Mesothelial cell of epicardium (in vitro differentiated cells): ENCODE measurements at regions not wholly inside any gene's neighbourhood (a gene's known extent, or its start where the extent isn't known, plus 50 kb on each side); places are given as distances from the start of the nearest gene placed in this dataset.
A peak's percentile ranks its signal among the peaks of the same experiment; 100 is the strongest.

Experiments
- DNase-seq, 2 experiments: peaks; one replicate each; pipeline ENCODE4 v3.0.0; 2021; ENCODE audit warnings: low spot score in 2 of 2; ENCODE audit not compliant: unreplicated experiment in 2 of 2
- H3K27ac Mint-ChIP-seq: 2 replicates; pipeline ENCODE4 v1.8.0; 2021; ENCODE audit warnings: mixed read lengths
- H3K27me3 Mint-ChIP-seq: 2 replicates; pipeline ENCODE4 v1.8.0; 2021; ENCODE audit warnings: low read depth, mixed read lengths
- H3K36me3 Mint-ChIP-seq: 2 replicates; pipeline ENCODE4 v1.8.0; 2021; ENCODE audit warnings: mixed read lengths
- H3K4me1 Mint-ChIP-seq: 2 replicates; pipeline ENCODE4 v1.8.0; 2021; ENCODE audit warnings: mixed read lengths
- H3K4me3 Mint-ChIP-seq: 2 replicates; pipeline ENCODE4 v1.8.0; 2021; ENCODE audit warnings: mild to moderate bottlenecking, moderate library complexity, mixed read lengths
- H3K9me3 Mint-ChIP-seq: 2 replicates; pipeline ENCODE4 v1.8.0; 2021; ENCODE audit warnings: mixed read lengths
- CTCF ChIP-seq: fragments of 200-600 bp; sonication (generic); IDR thresholded peaks from one replicate; pipeline ENCODE4 v1.5.0; 2021; ENCODE audit warnings: antibody characterized with exemption; ENCODE audit not compliant: unreplicated experiment

- peaks cover 6% of the 10 kb centered on the region for H3K4me1 Mint-ChIP-seq
- peak; percentile 93 for TF ChIP-seq CTCF
- no peaks in the 10 kb centered on the region for H3K36me3 Mint-ChIP-seq
- peaks cover 33% of the 10 kb centered on the region for H3K27me3 Mint-ChIP-seq
- peak overlapping the region; percentile 68 for H3K4me3 Mint-ChIP-seq
- DNase-seq, result peak; percentile 53 to 86
- peaks cover 3% of the 10 kb centered on the region for H3K9me3 Mint-ChIP-seq
- peak overlapping the region; percentile 47 for H3K27ac Mint-ChIP-seq
Measured at GRCh38 chr2:88350331-88351248, 101.9 kb downstream of the FOXI3 start.

- H3K4me3 Mint-ChIP-seq, result no peak overlapping the region
- H3K27ac Mint-ChIP-seq, result no peak overlapping the region
- no peak for DNase-seq
- H3K9me3 Mint-ChIP-seq, result peaks cover 2% of the 10 kb centered on the region
- no peaks in the 10 kb centered on the region for H3K36me3 Mint-ChIP-seq
- H3K4me1 Mint-ChIP-seq, result peaks cover 6% of the 10 kb centered on the region
- no peak for TF ChIP-seq CTCF
- peaks cover 27% of the 10 kb centered on the region for H3K27me3 Mint-ChIP-seq
Measured at GRCh38 chr2:88345842-88346241, 106.7 kb downstream of the FOXI3 start.

GRCh38 chr2:88342749-88343148, 109.7 kb downstream of the FOXI3 start:
- TF ChIP-seq CTCF, result no peak
- peaks cover 7% of the 10 kb centered on the region for H3K9me3 Mint-ChIP-seq
- DNase-seq, result no peak
- no peaks in the 10 kb centered on the region for H3K36me3 Mint-ChIP-seq
- H3K27me3 Mint-ChIP-seq, result peaks cover 23% of the 10 kb centered on the region
- H3K27ac Mint-ChIP-seq, result no peak overlapping the region
- H3K4me3 Mint-ChIP-seq, result no peak overlapping the region
- no peaks in the 10 kb centered on the region for H3K4me1 Mint-ChIP-seq

- Mint-ChIP-seq H3K27ac (no peak overlapping the region), H3K4me1 (peaks cover 4% of the 10 kb centered on the region), H3K27me3 (peaks cover 35% of the 10 kb centered on the region), H3K4me3 (no peak overlapping the region), H3K36me3 (no peaks in the 10 kb centered on the region), H3K9me3 (peaks cover 2% of the 10 kb centered on the region)
- DNase-seq, result no peak
- TF ChIP-seq CTCF, result no peak
Measured at GRCh38 chr2:88334418-88334817, 118.1 kb downstream of the FOXI3 start.

- no peak overlapping the region for H3K27ac Mint-ChIP-seq
- no peak overlapping the region for H3K4me3 Mint-ChIP-seq
- H3K9me3 Mint-ChIP-seq, result peaks cover 4% of the 10 kb centered on the region
- peaks cover 24% of the 10 kb centered on the region for H3K27me3 Mint-ChIP-seq
- no peak for DNase-seq
- peaks cover 4% of the 10 kb centered on the region for H3K4me1 Mint-ChIP-seq
- H3K36me3 Mint-ChIP-seq, result no peaks in the 10 kb centered on the region
- TF ChIP-seq CTCF, result no peak
Measured at GRCh38 chr2:88331239-88331638, 121.3 kb downstream of the FOXI3 start.
